Right cardiac atrium (tissue), 5 donors: ENCODE measurements at regions not wholly inside any gene's neighbourhood (a gene's known extent, or its start where the extent isn't known, plus 50 kb on each side); places are given as distances from the start of the nearest gene placed in this dataset.

Experiments
- ATAC-seq, 2 donors: fragments of 200-7000 bp; cut with Tn5 transposase; one replicate each; pipeline versions ENCODE4 v1.8.0 to v1.9.1; 2020; ENCODE audit warnings: moderate library complexity in 2 of 2, mild to moderate bottlenecking in 1 of 2
- DNase-seq, 3 donors: peaks; one replicate each; pipeline ENCODE4 v3.0.0-alpha.2; 2020
- H3K27ac ChIP-seq: one replicate; pipeline ENCODE4 v1.5.1; 2013; ENCODE audit warnings: mild to moderate bottlenecking, low read length, control low read depth, moderate library complexity
- H3K27me3 ChIP-seq: one replicate; pipeline ENCODE4 v1.6.1; 2013; ENCODE audit not compliant: control insufficient read depth, insufficient read depth
- H3K4me1 ChIP-seq: one replicate; pipeline ENCODE4 v1.6.1; 2013; ENCODE audit warnings: low read length; ENCODE audit not compliant: control insufficient read depth, insufficient read depth
- H3K4me3 ChIP-seq: one replicate; pipeline ENCODE4 v1.5.1; 2013; ENCODE audit warnings: low read length, control low read depth
- H3K9me3 ChIP-seq: one replicate; pipeline ENCODE4 v1.6.1; 2013; ENCODE audit warnings: low read length; ENCODE audit not compliant: control insufficient read depth
- whole genome bisulfite sequencing: extraction: QIAGEN DNeasy Blood & Tissue Kit; methylation state at CpG from one replicate; pipeline ENCODE4 v1.1.7; 2013; 5-methylcytosine and 5-hydroxymethylcytosine counted together
- intact Hi-C, 4 donors: fragments of 100-400 bp; cut with DNase I; formaldehyde crosslinking; loops; one replicate each; pipeline versions ENCODE4 v1.11.0 to v1.14.0; 2022 to 2023
- donor health status: healthy with polysubstance abuse.
- donor health status: DM: no; HTN: yes; CAD: no.
- donor health status: DM: no; HTN: no; CAD: no.
- donor health status: DM: no; HTN: yes; CAD: no; lungs with severe emphysema.
- donor health status: DM: yes; HTN: yes; CAD: no.

- H3K4me3 ChIP-seq: no peak overlapping the region
- peaks cover 6% of the 10 kb centered on the region for H3K4me1 ChIP-seq
- H3K27ac ChIP-seq: no peak overlapping the region
- ATAC-seq: no peak
- no peaks in the 10 kb centered on the region for H3K9me3 ChIP-seq
- intact Hi-C loops: loop anchor here in 1 of 4 donors (5.0 kb wide), 1 partner anchor 83 kb away; no protein-coding TSS in a partner anchor
- no peak for DNase-seq
- no peaks in the 10 kb centered on the region for H3K27me3 ChIP-seq
- WGBS: 88% methylated on average over 4 of the region's 4 CpGs
These were observed 343.1 kb downstream of the NPHP4 start for GRCh38 chr1:5649166-5649551.

DNA sequence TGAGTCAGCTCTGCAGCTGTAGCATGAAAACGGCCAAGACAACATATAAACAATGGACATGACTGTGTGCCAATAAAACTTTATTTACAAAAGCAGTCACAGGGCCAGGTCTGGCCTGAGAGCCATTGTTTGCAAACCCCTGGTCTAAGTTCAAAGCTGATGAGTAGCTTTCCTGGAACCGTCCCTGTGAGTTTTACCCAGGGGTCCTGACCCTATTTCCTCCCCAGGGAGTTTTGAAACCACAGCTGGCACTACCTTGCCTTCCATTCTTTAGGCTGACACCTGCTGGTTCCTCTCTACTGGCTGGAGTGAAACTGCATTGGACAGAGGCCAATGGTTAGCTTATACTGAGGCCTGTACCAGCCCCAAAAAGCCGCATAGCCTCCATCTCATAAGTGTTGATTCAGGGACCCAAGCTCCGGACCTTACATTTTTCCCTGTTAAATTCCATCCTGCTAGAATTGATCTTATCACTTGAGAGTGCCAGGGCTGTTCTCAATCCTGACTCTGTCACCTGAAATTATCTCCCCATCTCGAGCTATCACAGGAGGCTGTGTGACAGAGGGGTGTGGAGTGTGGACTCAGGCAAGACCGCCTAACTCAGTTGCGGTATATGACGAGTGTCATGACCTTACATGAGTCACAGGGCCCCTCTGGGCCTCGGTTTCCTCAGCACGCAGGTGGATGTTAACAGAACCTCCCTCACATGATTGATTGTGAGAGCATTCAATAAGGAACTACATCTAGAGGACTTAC lies 343.6 kb downstream of the NPHP4 start:
- peaks cover 6% of the 10 kb centered on the region for H3K4me1 ChIP-seq
- intact Hi-C loops: loop anchor here in 1 of 4 donors (5.0 kb wide), 1 partner anchor 84 kb away; no protein-coding TSS in a partner anchor
- DNase-seq (no peak), ATAC-seq (no peak)
- 77% methylated on average over 10 of the region's 10 CpGs for WGBS
- H3K9me3 ChIP-seq: no peaks in the 10 kb centered on the region
- H3K27ac ChIP-seq: no peak overlapping the region
- no peak overlapping the region for H3K4me3 ChIP-seq
- H3K27me3 ChIP-seq: no peaks in the 10 kb centered on the region

- Histone ChIP-seq H3K9me3 (no peaks in the 10 kb centered on the region), H3K4me3 (no peak overlapping the region), H3K4me1 (peaks cover 3% of the 10 kb centered on the region), H3K27me3 (no peaks in the 10 kb centered on the region), H3K27ac (no peak overlapping the region)
- DNase-seq (no peak), ATAC-seq (no peak)
- intact Hi-C loops: loop anchor here in 1 of 4 donors (5.0 kb wide), 1 partner anchor 85 kb away; no protein-coding TSS in a partner anchor
- 36% methylated on average over 7 of the region's 7 CpGs for WGBS
These were observed 345.0 kb downstream of the NPHP4 start for GRCh38 chr1:5647234-5647633.

GRCh38 chr1:5646486-5647149 lies 345.6 kb downstream of the NPHP4 start:
- no peak for DNase-seq
- 59% methylated on average over 7 of the region's 7 CpGs for WGBS
- Histone ChIP-seq H3K27ac (no peak overlapping the region), H3K4me3 (no peak overlapping the region), H3K27me3 (no peaks in the 10 kb centered on the region), H3K4me1 (peaks cover 3% of the 10 kb centered on the region), H3K9me3 (no peaks in the 10 kb centered on the region)
- intact Hi-C loops: loop anchor here in 1 of 4 donors (5.0 kb wide), 1 partner anchor 86 kb away; no protein-coding TSS in a partner anchor
- peak; percentile 17 to 25 for ATAC-seq

DNA sequence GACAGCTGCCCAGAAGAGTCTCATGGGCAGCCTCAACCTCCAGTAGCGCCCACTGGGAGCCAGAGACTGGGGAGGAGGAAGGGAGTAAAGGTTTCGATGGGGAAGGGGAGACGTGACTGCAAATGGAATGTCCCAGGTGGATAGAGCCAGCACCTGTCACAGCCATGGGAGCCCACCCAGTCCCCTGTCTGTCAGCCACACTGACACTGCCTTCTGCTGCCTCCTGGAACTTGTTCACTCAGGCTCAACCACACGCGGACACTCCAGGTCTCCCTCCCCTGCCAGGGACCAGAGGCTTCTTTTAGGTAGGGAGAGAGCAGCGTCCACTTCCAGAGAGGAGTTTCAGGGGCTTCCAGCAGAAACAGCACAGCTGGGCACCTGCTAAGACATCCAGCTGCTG lies 346.3 kb downstream of the NPHP4 start:
- H3K4me3 ChIP-seq: no peak overlapping the region
- ATAC-seq (no peak), DNase-seq (no peak)
- no peak overlapping the region for H3K27ac ChIP-seq
- intact Hi-C loops: loop anchor here in 1 of 4 donors (5.0 kb wide), 1 partner anchor 86 kb away; no protein-coding TSS in a partner anchor
- WGBS: 85% methylated on average over 6 of the region's 6 CpGs
- H3K9me3 ChIP-seq: no peaks in the 10 kb centered on the region
- H3K27me3 ChIP-seq: no peaks in the 10 kb centered on the region
- H3K4me1 ChIP-seq: peaks cover 3% of the 10 kb centered on the region

- DNase-seq: no peak
- no peaks in the 10 kb centered on the region for H3K27me3 ChIP-seq
- no peak overlapping the region for H3K27ac ChIP-seq
- 77% methylated on average over 5 of the region's 5 CpGs for WGBS
- no peak overlapping the region for H3K4me3 ChIP-seq
- intact Hi-C loops: loop anchor here in 1 of 4 donors (5.0 kb wide), 1 partner anchor 87 kb away; no protein-coding TSS in a partner anchor
- no peaks in the 10 kb centered on the region for H3K9me3 ChIP-seq
- ATAC-seq: no peak
- H3K4me1 ChIP-seq: peaks cover 3% of the 10 kb centered on the region
These were observed 347.2 kb downstream of the NPHP4 start for GRCh38 chr1:5645135-5645399.

DNA sequence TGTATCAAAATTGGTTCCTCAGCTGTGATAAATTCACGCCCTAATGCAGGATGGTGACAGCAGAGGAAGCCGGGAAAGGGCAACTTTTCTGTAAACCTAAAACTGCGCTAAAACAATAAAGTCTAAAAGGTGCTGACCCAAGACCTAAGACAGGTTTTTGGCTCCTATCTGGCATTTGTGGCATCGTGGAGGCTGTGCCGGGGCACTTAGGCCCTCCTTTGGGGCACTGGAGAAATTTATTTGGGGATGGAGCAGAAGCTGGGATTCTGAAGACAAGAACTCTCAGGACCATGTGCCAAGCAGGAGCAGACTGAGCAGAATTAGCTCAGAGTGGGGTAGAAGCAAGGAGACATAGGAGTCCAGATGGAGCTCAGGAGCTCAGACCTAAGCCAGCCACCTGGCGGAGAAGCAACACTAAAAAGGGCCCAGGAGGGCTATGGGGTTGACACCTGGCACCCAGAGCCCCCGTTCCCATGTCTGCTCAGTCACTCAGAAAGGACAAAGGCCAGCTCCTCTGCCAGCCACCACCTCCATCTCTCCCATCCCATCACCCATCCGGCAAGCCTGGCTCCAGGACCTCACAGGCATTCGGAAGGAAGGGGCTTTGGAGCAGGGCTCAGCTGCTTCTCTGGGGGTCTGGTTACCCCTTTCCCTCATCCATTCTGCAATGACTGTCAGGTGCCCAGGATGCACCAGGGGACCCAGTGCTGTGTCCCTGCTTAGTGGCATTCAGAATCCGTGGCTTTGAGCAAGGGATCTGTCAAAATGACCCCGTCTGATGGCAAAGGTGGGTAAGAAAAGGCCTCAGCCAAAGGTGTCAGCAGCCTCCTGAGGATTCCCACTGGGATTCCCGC lies 347.7 kb downstream of the NPHP4 start:
- 89% methylated on average over 12 of the region's 12 CpGs for WGBS
- DNase-seq (no peak), ATAC-seq (no peak)
- Histone ChIP-seq H3K9me3 (no peaks in the 10 kb centered on the region), H3K27ac (no peak overlapping the region), H3K4me1 (peaks cover 3% of the 10 kb centered on the region), H3K4me3 (no peak overlapping the region), H3K27me3 (no peaks in the 10 kb centered on the region)
- intact Hi-C loops: loop anchor here in 1 of 4 donors (5.0 kb wide), 1 partner anchor 88 kb away; no protein-coding TSS in a partner anchor

- intact Hi-C loops: no loop called here
- no peaks in the 10 kb centered on the region for H3K27me3 ChIP-seq
- DNase-seq (no peak), ATAC-seq (no peak)
- no peaks in the 10 kb centered on the region for H3K9me3 ChIP-seq
- peaks cover 3% of the 10 kb centered on the region for H3K4me1 ChIP-seq
- no peak overlapping the region for H3K4me3 ChIP-seq
- WGBS: 80% methylated on average over 15 of the region's 15 CpGs
- H3K27ac ChIP-seq: no peak overlapping the region
These were observed 348.7 kb downstream of the NPHP4 start for GRCh38 chr1:5643360-5644107.

DNA sequence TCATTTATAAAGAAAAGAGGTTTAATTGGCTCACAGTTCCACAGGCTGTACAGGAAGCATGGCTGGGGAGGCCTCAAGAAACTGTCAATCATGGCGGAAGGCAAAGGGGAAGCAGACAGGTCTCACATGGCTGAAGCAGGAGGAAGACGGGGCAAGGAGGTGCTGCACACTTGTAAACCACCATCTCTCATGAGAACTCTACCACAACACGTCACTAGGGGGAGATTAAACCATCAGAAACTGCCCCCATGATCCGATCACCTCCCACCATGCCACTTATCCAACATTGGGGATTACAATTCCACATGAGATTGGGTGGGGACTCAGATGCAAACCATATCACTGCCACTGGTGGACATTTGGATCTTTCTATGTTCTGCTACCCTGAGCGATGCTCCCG lies 351.4 kb downstream of the NPHP4 start:
- 65% methylated on average over 6 of the region's 6 CpGs for WGBS
- ATAC-seq (no peak), DNase-seq (no peak)
- no peaks in the 10 kb centered on the region for H3K4me1 ChIP-seq
- no peaks in the 10 kb centered on the region for H3K27me3 ChIP-seq
- intact Hi-C loops: no loop called here
- no peaks in the 10 kb centered on the region for H3K9me3 ChIP-seq
- no peak overlapping the region for H3K27ac ChIP-seq
- H3K4me3 ChIP-seq: no peak overlapping the region

DNA sequence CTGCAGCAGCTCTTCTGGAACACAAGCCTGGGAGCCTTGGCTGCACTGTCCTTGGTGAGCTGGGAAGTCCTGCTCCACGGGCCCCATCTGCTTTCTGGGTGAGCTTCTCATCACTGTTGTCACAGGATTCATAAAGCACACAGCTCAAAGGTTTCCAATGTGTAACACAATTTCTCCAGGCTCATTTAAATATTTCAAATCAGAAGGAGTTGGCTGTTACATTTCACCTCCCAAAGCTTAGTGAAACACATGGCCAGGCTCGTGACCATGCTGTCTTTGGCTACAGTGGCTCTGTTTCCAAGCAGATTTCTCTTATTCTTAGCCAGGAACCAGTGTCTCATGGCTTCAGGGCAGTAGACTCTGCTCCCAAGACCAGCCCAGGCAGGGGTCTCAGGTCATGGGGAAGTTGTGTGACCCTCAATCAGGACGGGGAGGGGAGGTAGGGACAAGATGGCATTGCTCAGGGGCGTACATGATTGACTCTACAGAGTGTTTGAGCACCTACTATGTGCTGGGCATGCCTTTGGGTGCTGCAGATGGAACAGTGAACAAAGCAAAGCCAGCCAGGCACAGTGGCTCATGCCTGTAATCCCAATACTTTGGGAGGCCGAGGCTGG lies 353.0 kb downstream of the NPHP4 start:
- Histone ChIP-seq H3K4me3 (no peak overlapping the region), H3K4me1 (no peaks in the 10 kb centered on the region), H3K27ac (no peak overlapping the region), H3K27me3 (no peaks in the 10 kb centered on the region), H3K9me3 (no peaks in the 10 kb centered on the region)
- DNase-seq: no peak
- ATAC-seq: no peak
- intact Hi-C loops: loop anchor here (5.0 to 10.0 kb wide), 2 partner anchors 106 to 108 kb away; no protein-coding TSS in a partner anchor
- 69% methylated on average over 5 of the region's 5 CpGs for whole genome bisulfite sequencing
